ENCODE measurements at regions not wholly inside any gene's neighbourhood (a gene's known extent, or its start where the extent isn't known, plus 50 kb on each side); places are given as distances from the start of the nearest gene placed in this dataset.

- Histone ChIP-seq H3K4me1 (ENCODE audit: control insufficient read depth, low read depth, low read length) (no peaks in the 10 kb centered on the region), H3K27ac (ENCODE audit: low read length) (no peak overlapping the region), H3K36me3 (ENCODE audit: control insufficient read depth, low read depth, low read length) (no peaks in the 10 kb centered on the region), H3K27me3 (ENCODE audit: control insufficient read depth, insufficient read depth, low read length) (no peaks in the 10 kb centered on the region), H3K4me3 (ENCODE audit: low read length) (no peak overlapping the region), H3K9ac (ENCODE audit: low read length) (no peak overlapping the region), H3K9me3 (ENCODE audit: control insufficient read depth, low read depth, low read length) (no peaks in the 10 kb centered on the region)
Observed at GRCh38 chr3:94548581-94549316, 485.9 kb downstream of the NSUN3 start.

GRCh38 chr3:94561094-94561493 is 498.2 kb downstream of the NSUN3 start:
- no peak overlapping the region for H3K9ac ChIP-seq (ENCODE audit: low read length)
- no peaks in the 10 kb centered on the region for H3K27me3 ChIP-seq (ENCODE audit: control insufficient read depth, insufficient read depth, low read length)
- no peak overlapping the region for H3K4me3 ChIP-seq (ENCODE audit: low read length)
- peaks cover 7% of the 10 kb centered on the region for H3K4me1 ChIP-seq (ENCODE audit: control insufficient read depth, low read depth, low read length)
- H3K9me3 ChIP-seq (ENCODE audit: control insufficient read depth, low read depth, low read length): peaks cover 4% of the 10 kb centered on the region
- no peaks in the 10 kb centered on the region for H3K36me3 ChIP-seq (ENCODE audit: control insufficient read depth, low read depth, low read length)
- no peak overlapping the region for H3K27ac ChIP-seq (ENCODE audit: low read length)

GRCh38 chr3:94564247-94564646 is 501.4 kb downstream of the NSUN3 start:
- H3K27ac ChIP-seq (ENCODE audit: low read length): no peak overlapping the region
- H3K27me3 ChIP-seq (ENCODE audit: control insufficient read depth, insufficient read depth, low read length): no peaks in the 10 kb centered on the region
- no peak overlapping the region for H3K4me3 ChIP-seq (ENCODE audit: low read length)
- peaks cover 7% of the 10 kb centered on the region for H3K4me1 ChIP-seq (ENCODE audit: control insufficient read depth, low read depth, low read length)
- H3K9ac ChIP-seq (ENCODE audit: low read length): no peak overlapping the region
- peaks cover 4% of the 10 kb centered on the region for H3K9me3 ChIP-seq (ENCODE audit: control insufficient read depth, low read depth, low read length)
- H3K36me3 ChIP-seq (ENCODE audit: control insufficient read depth, low read depth, low read length): no peaks in the 10 kb centered on the region

DNA sequence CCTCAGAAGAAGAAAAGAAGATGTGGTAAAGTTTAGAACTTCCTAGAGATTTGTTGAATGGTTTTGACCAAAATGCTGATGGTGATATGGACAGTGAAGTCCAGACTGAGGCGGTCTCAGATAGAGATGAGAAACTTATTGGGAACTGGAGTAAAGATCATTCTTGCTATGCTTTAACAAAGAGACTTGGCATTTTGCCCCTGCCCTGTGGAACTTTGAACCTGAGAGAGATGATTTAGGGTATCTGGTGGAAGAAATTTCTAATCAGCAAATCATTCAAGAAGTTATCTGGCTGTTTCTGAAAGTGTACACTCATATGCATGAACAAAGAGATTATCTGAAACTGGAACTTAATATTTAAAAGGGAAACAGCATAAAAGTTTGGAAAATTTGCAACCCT is 505.2 kb downstream of the NSUN3 start:
- H3K27me3 ChIP-seq (ENCODE audit: control insufficient read depth, insufficient read depth, low read length): no peaks in the 10 kb centered on the region
- H3K36me3 ChIP-seq (ENCODE audit: control insufficient read depth, low read depth, low read length): no peaks in the 10 kb centered on the region
- H3K9ac ChIP-seq (ENCODE audit: low read length): no peak overlapping the region
- no peak overlapping the region for H3K4me3 ChIP-seq (ENCODE audit: low read length)
- H3K9me3 ChIP-seq (ENCODE audit: control insufficient read depth, low read depth, low read length): no peaks in the 10 kb centered on the region
- H3K4me1 ChIP-seq (ENCODE audit: control insufficient read depth, low read depth, low read length): peaks cover 7% of the 10 kb centered on the region
- H3K27ac ChIP-seq (ENCODE audit: low read length): no peak overlapping the region

DNA sequence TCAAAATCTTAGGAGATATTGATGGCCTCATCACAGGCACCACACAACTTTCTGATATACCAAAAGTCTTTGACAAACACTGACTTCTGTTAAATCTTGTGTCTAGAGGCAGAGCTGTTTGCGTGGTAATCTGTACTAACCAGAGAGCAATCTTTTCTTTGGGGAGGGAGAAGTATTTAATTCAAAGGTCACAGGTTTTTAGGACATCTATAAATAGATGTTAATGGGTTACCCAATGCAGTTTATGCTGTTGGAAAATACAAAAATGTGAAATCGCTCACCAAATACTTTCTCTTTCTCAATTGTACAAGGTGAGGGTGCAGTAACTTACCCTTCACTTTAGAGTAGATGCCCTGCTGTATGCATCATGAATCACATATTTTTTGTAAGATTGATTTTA is 510.5 kb downstream of the NSUN3 start:
- no peaks in the 10 kb centered on the region for H3K27me3 ChIP-seq (ENCODE audit: control insufficient read depth, insufficient read depth, low read length)
- no peaks in the 10 kb centered on the region for H3K4me1 ChIP-seq (ENCODE audit: control insufficient read depth, low read depth, low read length)
- H3K36me3 ChIP-seq (ENCODE audit: control insufficient read depth, low read depth, low read length): no peaks in the 10 kb centered on the region
- no peak overlapping the region for H3K27ac ChIP-seq (ENCODE audit: low read length)
- no peak overlapping the region for H3K9ac ChIP-seq (ENCODE audit: low read length)
- H3K9me3 ChIP-seq (ENCODE audit: control insufficient read depth, low read depth, low read length): no peaks in the 10 kb centered on the region
- no peak overlapping the region for H3K4me3 ChIP-seq (ENCODE audit: low read length)

GRCh38 chr3:94587291-94587690 is 524.4 kb downstream of the NSUN3 start:
- no peaks in the 10 kb centered on the region for H3K36me3 ChIP-seq (ENCODE audit: control insufficient read depth, low read depth, low read length)
- no peak overlapping the region for H3K4me3 ChIP-seq (ENCODE audit: low read length)
- H3K27ac ChIP-seq (ENCODE audit: low read length): no peak overlapping the region
- no peaks in the 10 kb centered on the region for H3K27me3 ChIP-seq (ENCODE audit: control insufficient read depth, insufficient read depth, low read length)
- H3K9me3 ChIP-seq (ENCODE audit: control insufficient read depth, low read depth, low read length): no peaks in the 10 kb centered on the region
- no peak overlapping the region for H3K9ac ChIP-seq (ENCODE audit: low read length)
- H3K4me1 ChIP-seq (ENCODE audit: control insufficient read depth, low read depth, low read length): no peaks in the 10 kb centered on the region

- Histone ChIP-seq H3K4me3 (ENCODE audit: low read length) (no peak overlapping the region), H3K4me1 (ENCODE audit: control insufficient read depth, low read depth, low read length) (no peaks in the 10 kb centered on the region), H3K27me3 (ENCODE audit: control insufficient read depth, insufficient read depth, low read length) (no peaks in the 10 kb centered on the region), H3K36me3 (ENCODE audit: control insufficient read depth, low read depth, low read length) (no peaks in the 10 kb centered on the region), H3K9ac (ENCODE audit: low read length) (no peak overlapping the region), H3K9me3 (ENCODE audit: control insufficient read depth, low read depth, low read length) (no peaks in the 10 kb centered on the region), H3K27ac (ENCODE audit: low read length) (no peak overlapping the region)
Observed at GRCh38 chr3:94593526-94594150, 530.8 kb downstream of the NSUN3 start.

DNA sequence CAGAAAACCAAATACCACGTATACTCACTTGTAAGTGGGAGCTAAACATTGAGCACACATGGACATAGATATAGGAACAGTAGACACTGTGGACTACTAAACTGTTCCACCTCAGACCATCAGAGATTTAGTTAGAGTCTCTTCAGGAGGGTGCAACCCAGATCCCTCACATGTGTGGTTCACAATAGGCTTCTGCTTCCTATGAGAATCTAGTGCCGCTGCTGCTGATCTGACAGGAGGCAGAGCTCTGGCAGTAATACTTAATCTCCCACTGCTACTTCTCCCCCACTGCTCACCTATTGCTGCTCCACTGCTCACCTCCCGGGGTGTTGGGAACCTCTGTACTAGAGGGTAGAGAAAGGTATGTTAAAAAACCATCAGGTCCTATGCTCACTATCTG is 533.3 kb downstream of the NSUN3 start:
- no peaks in the 10 kb centered on the region for H3K36me3 ChIP-seq (ENCODE audit: control insufficient read depth, low read depth, low read length)
- H3K27ac ChIP-seq (ENCODE audit: low read length): no peak overlapping the region
- H3K9ac ChIP-seq (ENCODE audit: low read length): no peak overlapping the region
- H3K9me3 ChIP-seq (ENCODE audit: control insufficient read depth, low read depth, low read length): no peaks in the 10 kb centered on the region
- no peak overlapping the region for H3K4me3 ChIP-seq (ENCODE audit: low read length)
- H3K4me1 ChIP-seq (ENCODE audit: control insufficient read depth, low read depth, low read length): no peaks in the 10 kb centered on the region
- H3K27me3 ChIP-seq (ENCODE audit: control insufficient read depth, insufficient read depth, low read length): no peaks in the 10 kb centered on the region

DNA sequence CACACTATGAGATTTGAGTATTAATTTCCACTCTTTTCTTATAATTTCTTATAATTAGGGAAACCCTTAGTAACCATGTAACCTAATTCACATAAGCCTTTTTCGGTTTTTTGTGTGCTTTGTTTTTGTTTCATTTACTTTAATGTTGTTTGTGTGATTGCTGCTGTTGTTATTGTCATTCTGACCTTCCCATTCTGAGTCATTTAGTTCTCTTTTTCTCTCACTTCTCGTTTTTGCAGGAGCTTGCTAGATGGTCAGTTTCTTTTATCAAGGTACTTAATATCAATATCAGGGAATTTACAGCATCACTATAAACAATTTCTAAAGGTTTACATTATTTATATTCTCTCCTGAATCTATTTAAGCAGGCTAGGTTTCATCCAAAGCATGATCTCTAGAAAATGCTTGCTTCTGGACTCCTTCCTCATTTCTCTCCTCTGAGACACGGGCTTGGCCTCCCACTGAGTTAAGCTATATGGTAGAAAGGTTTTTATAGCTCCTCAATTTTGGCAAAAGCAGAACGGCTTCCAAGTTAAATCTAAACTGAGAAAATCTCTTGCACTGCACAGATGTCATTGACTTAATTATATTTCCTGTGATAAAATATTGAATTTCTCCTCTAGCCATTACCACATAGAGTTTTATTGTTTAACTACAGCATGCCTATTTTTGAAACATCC is 534.2 kb downstream of the NSUN3 start:
- Histone ChIP-seq H3K4me1 (ENCODE audit: control insufficient read depth, low read depth, low read length) (no peaks in the 10 kb centered on the region), H3K9me3 (ENCODE audit: control insufficient read depth, low read depth, low read length) (no peaks in the 10 kb centered on the region), H3K4me3 (ENCODE audit: low read length) (no peak overlapping the region), H3K9ac (ENCODE audit: low read length) (no peak overlapping the region), H3K36me3 (ENCODE audit: control insufficient read depth, low read depth, low read length) (no peaks in the 10 kb centered on the region), H3K27me3 (ENCODE audit: control insufficient read depth, insufficient read depth, low read length) (no peaks in the 10 kb centered on the region), H3K27ac (ENCODE audit: low read length) (no peak overlapping the region)

GRCh38 chr3:94607778-94608177 is 544.9 kb downstream of the NSUN3 start:
- H3K4me1 ChIP-seq (ENCODE audit: control insufficient read depth, low read depth, low read length): no peaks in the 10 kb centered on the region
- no peaks in the 10 kb centered on the region for H3K9me3 ChIP-seq (ENCODE audit: control insufficient read depth, low read depth, low read length)

DNA sequence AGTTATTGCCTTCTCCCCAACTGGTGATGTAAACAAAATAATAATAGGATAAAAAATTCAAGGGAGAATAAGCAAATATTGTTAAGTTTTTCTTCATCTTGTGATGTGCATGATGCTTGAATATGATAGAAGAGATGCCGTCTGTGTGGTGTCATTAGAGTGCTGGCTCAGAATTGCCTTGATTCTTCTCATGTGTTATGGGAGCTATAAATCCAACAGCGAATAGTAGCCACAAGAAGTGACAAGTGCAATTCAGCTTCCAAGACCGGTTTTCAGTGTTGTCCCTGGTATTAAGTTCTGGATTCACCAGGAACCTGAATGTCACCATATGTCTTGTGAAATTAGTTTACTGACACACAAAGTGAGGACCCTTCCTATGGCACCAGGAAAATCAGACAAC is 547.0 kb downstream of the NSUN3 start:
- Histone ChIP-seq H3K4me1 (ENCODE audit: control insufficient read depth, low read depth, low read length) (peaks cover 5% of the 10 kb centered on the region), H3K36me3 (ENCODE audit: control insufficient read depth, low read depth, low read length) (no peaks in the 10 kb centered on the region), H3K9me3 (ENCODE audit: control insufficient read depth, low read depth, low read length) (no peaks in the 10 kb centered on the region), H3K27me3 (ENCODE audit: control insufficient read depth, insufficient read depth, low read length) (no peaks in the 10 kb centered on the region), H3K4me3 (ENCODE audit: low read length) (no peak overlapping the region), H3K27ac (ENCODE audit: low read length) (no peak overlapping the region), H3K9ac (ENCODE audit: low read length) (no peak overlapping the region)

More at GRCh38 chr3:94607778-94608177, 544.9 kb downstream of the NSUN3 start:
- H3K27me3 ChIP-seq (ENCODE audit: control insufficient read depth, insufficient read depth, low read length): no peaks in the 10 kb centered on the region
- H3K4me3 ChIP-seq (ENCODE audit: low read length): no peak overlapping the region
- H3K27ac ChIP-seq (ENCODE audit: low read length): no peak overlapping the region
- no peak overlapping the region for H3K9ac ChIP-seq (ENCODE audit: low read length)
- no peaks in the 10 kb centered on the region for H3K36me3 ChIP-seq (ENCODE audit: control insufficient read depth, low read depth, low read length)

All from iPS-18a (cell line).